Activated CD8-positive, alpha-beta memory T cell treated with anti-CD3 and anti-CD28 coated beads for 48 hours (primary cell): ENCODE measurements at regions not wholly inside any gene's neighbourhood (a gene's known extent, or its start where the extent isn't known, plus 50 kb on each side); places are given as distances from the start of the nearest gene placed in this dataset.
"Not testable (repeated sequence)": the region's sequence is repeated elsewhere in the genome, so short reads cannot be mapped to it uniquely, and the experiment has no call there.

ENCODE experiments used
- DNase-seq, 3 experiments: peaks; one replicate each; pipeline ENCODE4 v3.0.0-alpha.2; 2020; ENCODE audit warnings: low read depth in 2 of 3, low spot score in 2 of 3

- DNase-seq = no peak
Measured at GRCh38 chr10:63910806-63911205, 389.6 kb downstream of the REEP3 start.

- no peak for DNase-seq
Measured at GRCh38 chr10:63915240-63915639, 394.0 kb downstream of the REEP3 start.

DNA sequence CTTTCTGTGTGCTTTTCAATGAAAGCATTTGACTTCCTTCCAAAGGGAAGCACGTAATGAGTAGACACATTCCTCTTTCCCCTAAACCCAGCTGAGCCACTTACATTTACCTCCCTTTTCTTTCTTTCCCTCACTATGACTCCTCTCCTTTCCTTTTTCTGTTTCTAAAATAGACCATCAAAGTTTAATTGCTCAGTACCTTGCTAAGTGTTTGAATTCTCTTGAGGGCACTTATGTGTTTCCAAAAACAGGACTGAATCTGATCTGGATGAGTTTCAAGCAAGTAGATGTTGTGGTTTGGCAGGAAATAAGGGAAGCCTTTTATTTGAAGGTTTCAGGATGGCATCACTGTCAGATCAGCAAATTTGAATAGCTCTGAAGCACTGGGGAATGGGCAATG lies 396.2 kb downstream of the REEP3 start:
- DNase-seq = no peak

- no peak for DNase-seq
Measured at GRCh38 chr10:63919575-63920279, 398.5 kb downstream of the REEP3 start.

- DNase-seq = no peak
Measured at GRCh38 chr10:63920926-63921325, 399.7 kb downstream of the REEP3 start.

GRCh38 chr10:63921908-63922467 lies 400.8 kb downstream of the REEP3 start:
- DNase-seq = no peak

GRCh38 chr10:63922468-63923284 lies 401.5 kb downstream of the REEP3 start:
- no peak for DNase-seq

- DNase-seq = no peak
Measured at GRCh38 chr10:63929831-63930467, 408.7 kb downstream of the REEP3 start.

DNA sequence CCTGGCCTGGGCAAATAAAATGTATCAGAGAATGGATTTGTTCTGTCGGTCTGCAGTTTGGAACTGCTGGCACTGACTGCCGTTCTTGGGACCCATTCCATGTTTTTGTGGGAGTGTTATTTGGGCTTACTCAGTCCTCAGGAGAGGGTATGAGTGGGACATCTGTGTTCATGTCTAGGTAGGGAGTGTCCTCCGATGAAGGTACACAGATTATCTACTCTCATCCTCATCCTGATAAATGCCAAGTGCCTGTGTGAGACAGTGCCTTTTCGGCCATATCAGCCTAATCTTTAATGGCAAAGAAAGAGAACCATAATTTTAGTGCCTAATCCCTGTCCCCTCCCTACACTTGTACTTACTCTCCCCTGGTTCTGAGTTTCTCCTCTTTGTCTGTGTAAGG lies 409.4 kb downstream of the REEP3 start:
- no peak for DNase-seq

GRCh38 chr10:63935705-63936104 lies 414.5 kb downstream of the REEP3 start:
- no peak for DNase-seq

- no peak for DNase-seq
Measured at GRCh38 chr10:63940277-63940922, 419.2 kb downstream of the REEP3 start.

GRCh38 chr10:63964406-63964805 lies 443.2 kb downstream of the REEP3 start:
- DNase-seq = no peak

DNA sequence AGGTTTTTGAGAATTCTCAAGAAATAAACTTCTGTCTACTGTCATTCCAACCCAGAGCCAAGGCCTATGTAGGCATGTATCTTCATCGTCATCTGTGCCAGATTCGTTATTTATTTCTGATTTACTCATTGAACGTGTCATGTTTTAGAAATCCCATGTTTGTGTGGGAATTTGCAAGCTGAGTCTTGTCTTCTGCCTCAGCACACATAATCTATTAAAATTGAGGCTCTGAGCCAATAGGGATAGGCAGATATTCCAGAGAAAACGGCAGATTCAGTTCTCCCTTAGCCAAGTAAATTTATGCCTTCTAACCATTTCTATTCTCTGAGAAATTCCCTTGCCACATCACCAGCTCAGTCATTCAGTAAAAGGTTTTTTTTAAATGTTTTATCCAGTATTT lies 444.6 kb downstream of the REEP3 start:
- DNase-seq = no peak

GRCh38 chr10:63972949-63973827 lies 452.0 kb downstream of the REEP3 start:
- DNase-seq = no peak

DNA sequence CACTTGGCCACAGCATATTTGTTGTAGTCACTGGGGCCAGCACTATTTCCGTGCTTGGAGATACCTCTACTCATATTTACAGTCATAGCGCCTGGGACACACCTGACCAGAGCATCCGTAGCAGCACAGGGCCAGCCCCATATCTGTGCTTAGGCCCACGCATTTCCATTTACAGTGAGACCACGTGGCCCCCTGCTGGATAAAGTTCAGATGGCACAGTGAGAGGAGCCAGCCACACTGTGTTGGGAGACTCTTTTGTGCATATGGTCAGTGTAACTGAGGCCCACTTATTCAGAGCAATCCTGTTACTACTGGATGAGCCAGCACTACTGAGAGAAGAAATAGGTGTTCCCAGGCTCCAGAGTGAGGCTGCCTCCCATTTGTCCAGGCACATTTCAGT lies 455.3 kb downstream of the REEP3 start:
- DNase-seq = no peak

DNA sequence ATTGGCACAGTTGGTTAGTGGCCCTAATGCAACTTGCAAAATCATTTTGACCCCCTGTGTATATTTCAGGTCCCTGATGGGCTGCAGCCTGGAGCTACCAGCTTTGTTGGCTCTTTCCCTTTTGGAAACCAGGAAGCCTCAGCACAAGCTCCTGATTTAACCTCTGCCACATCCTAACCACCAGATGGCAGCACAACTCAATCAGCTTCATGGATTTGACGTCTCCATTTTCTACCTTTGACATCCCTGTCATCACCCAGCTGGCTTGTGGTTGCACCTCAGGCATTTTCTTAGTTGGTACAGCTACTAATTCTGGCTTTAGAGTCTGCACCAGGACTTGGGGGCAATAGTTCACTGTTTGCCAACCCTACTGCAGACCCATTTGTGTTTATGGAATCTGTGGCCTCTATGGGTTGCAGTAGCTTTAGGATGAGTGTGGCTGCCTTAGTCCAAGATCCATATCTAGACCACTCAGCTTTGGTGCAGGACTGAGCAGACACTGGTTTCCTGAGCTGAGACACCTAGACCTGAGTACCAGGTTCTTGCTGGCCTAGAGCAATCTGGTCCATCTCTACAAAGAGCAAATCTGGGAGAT lies 456.2 kb downstream of the REEP3 start:
- DNase-seq = no peak

DNA sequence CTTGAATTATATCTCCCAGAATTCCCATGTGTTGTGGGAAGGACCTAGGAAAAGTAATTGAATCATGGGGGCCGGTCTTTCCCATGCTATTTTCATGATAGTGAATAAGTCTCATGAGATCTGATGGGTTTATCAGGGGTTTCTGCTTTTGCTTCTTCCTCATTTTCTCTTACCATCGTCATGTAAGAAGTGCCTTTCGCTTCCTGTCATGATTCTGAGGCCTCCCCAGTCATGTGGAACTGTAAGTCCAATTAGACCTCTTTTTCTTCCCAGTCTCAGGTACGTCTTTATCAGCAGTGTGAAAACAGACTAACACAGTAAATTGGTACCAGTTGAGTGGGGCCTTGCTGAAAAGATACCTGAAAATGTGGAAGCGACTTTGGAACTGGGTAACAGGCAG lies 459.7 kb downstream of the REEP3 start:
- not testable (repeated sequence) for DNase-seq

DNA sequence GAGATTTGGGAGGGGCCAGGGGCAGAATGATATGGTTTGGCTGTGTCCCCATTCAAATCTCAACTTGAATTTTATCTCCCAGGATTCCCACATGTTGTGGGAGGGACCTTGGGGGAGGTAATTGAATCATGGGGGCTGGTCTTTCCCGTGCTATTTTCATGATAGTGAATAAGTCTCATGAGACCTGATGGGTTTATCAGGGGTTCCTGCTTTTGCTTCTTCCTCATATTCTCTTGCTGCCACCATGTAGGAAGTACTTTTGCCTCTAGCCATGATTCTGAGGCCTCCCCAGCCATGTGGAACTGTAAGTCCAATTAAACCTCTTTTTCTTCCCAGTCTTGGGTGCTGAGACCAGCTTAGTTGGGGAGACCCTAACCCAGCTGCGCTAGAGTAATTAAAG lies 462.9 kb downstream of the REEP3 start:
- DNase-seq = not testable (repeated sequence)

- DNase-seq = no peak
Measured at GRCh38 chr10:63986536-63986935, 465.3 kb downstream of the REEP3 start.

GRCh38 chr10:63987212-63987611 lies 466.0 kb downstream of the REEP3 start:
- DNase-seq = no peak
